SK-N-MC (cell line): ENCODE measurements at regions not wholly inside any gene's neighbourhood (a gene's known extent, or its start where the extent isn't known, plus 50 kb on each side); places are given as distances from the start of the nearest gene placed in this dataset.

Experiments
- EZH2 ChIP-seq: fragments of 200-600 bp; sonication (generic); IDR thresholded peaks from one replicate; pipeline ENCODE4 v1.6.1; 2017; ENCODE audit warnings: antibody characterized with exemption
- FOXP2 ChIP-seq: optimal IDR thresholded peaks from 2 replicates; pipeline ENCODE3; 2011; ENCODE audit warnings: mild to moderate bottlenecking, moderate library complexity; ENCODE audit not compliant: insufficient read depth; ENCODE audit errors: extremely low read length, control extremely low read depth
- POLR2AphosphoS5 ChIP-seq: IDR thresholded peaks from 2 replicates; pipeline ENCODE4 v1.6.1; 2012; ENCODE audit warnings: mild to moderate bottlenecking, low read depth, low read length, borderline replicate concordance

- TF ChIP-seq EZH2, result no peak
- TF ChIP-seq POLR2AphosphoS5, result no peak
- no peak for TF ChIP-seq FOXP2
These were observed 746.0 kb upstream of the DEFB115 start for GRCh38 chr20:30511322-30512030.
